Bronchial epithelial cell (primary cell): ENCODE measurements at regions not wholly inside any gene's neighbourhood (a gene's known extent, or its start where the extent isn't known, plus 50 kb on each side); places are given as distances from the start of the nearest gene placed in this dataset.

Experiments used
- DNase-seq: peaks from one replicate; pipeline ENCODE4 v3.0.0-alpha.2; 2010; ENCODE audit warnings: low read depth
- FAIRE-seq: peaks from 2 replicates; lab custom pipeline; 2011; peaks lifted over from hg19 to GRCh38; lab: Jason Lieb, UNC
- H3K27me3 ChIP-seq: 2 replicates; pipeline ENCODE4 v1.5.1; 2011; ENCODE audit warnings: low read length; ENCODE audit not compliant: control insufficient read depth, insufficient read depth
- H3K36me3 ChIP-seq: 2 replicates; pipeline ENCODE4 v1.5.1; 2011; ENCODE audit warnings: low read length; ENCODE audit not compliant: control insufficient read depth, insufficient read depth
- H3K4me3 ChIP-seq: 2 replicates; pipeline ENCODE4 v1.5.1; 2011; ENCODE audit warnings: mild to moderate bottlenecking, low read depth, low read length, control low read depth
- TF ChIP-seq, protein P1 (sequence below): IDR thresholded peaks from 2 replicates; pipeline ENCODE4 v1.5.1; 2011; ENCODE audit warnings: mild to moderate bottlenecking, moderate library complexity, low read length, control low read depth, inconsistent platforms; ENCODE audit not compliant: insufficient read depth, severe bottlenecking

DNA sequence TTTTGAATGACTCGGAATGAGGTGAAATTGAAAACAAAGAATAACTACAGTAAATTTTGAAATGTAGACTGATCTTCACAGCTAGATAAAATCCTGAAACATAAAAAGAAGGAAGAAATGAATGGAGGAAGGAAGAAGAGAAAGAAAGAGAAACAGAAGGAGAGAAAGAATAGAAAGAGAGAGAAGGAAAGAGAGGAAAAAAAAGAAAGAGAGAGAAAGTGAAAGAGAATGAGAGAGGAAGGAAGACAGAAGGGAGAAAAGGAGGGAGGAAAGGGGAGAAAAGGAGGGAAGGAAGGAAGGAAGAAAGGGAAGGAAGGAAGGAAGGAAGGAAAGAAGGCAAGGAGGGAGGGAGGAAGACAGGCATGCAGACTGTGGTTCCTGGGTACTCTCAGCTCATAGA, 982.6 kb downstream of the BCL11A start:
- Histone ChIP-seq H3K36me3 (no peaks in the 10 kb centered on the region), H3K4me3 (no peak overlapping the region), H3K27me3 (no peaks in the 10 kb centered on the region)
- no peak for FAIRE-seq
- no peak for DNase-seq
- TF ChIP-seq, protein P1, sequence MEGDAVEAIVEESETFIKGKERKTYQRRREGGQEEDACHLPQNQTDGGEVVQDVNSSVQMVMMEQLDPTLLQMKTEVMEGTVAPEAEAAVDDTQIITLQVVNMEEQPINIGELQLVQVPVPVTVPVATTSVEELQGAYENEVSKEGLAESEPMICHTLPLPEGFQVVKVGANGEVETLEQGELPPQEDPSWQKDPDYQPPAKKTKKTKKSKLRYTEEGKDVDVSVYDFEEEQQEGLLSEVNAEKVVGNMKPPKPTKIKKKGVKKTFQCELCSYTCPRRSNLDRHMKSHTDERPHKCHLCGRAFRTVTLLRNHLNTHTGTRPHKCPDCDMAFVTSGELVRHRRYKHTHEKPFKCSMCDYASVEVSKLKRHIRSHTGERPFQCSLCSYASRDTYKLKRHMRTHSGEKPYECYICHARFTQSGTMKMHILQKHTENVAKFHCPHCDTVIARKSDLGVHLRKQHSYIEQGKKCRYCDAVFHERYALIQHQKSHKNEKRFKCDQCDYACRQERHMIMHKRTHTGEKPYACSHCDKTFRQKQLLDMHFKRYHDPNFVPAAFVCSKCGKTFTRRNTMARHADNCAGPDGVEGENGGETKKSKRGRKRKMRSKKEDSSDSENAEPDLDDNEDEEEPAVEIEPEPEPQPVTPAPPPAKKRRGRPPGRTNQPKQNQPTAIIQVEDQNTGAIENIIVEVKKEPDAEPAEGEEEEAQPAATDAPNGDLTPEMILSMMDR: no peak

DNA sequence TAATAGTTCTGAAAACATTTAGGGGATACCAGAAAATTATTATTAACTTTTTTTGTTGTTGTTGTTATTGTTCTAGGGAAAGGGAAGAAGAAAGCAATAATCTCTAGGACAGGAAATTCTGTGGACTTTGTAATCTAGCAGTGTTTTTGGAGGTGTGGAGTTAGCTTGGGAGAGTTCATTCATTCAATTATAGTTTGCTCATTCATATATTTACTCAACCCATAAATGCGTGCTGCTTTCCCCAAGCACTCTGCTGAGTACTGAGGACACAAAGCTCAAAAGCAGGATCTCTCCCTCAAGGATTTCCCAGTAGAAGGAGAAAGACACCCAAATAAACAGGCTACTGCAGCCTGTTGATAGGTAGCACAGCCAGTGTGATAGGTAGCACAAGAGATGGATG, 984.3 kb downstream of the BCL11A start:
- Histone ChIP-seq H3K4me3 (no peak overlapping the region), H3K27me3 (no peaks in the 10 kb centered on the region), H3K36me3 (no peaks in the 10 kb centered on the region)
- DNase-seq (no peak), FAIRE-seq (no peak)
- TF ChIP-seq, protein P1: no peak

GRCh38 chr2:59568461-59568860, 985.0 kb downstream of the BCL11A start:
- Histone ChIP-seq H3K27me3 (no peaks in the 10 kb centered on the region), H3K4me3 (no peak overlapping the region), H3K36me3 (no peaks in the 10 kb centered on the region)
- TF ChIP-seq, protein P1: no peak
- DNase-seq: no peak
- FAIRE-seq: no peak

DNA sequence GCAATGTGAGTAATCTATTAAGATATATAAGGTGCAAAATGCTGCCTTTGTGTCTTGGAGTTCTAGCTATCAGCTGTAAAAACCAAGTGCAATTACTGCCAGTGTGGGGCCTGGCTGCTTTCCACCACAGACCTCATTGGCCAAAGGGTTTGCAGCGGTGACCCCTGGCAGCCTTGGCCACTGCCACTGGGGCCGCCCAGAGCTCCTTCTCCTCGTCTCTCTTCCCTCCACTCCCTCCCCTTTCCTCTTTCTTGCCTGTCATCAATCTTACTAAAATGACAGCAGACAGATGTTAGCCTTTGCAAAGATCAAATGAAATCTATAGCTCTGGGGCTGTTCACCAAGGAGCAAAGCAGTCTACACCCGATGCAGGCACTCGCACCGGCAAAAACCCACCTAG, 986.3 kb downstream of the BCL11A start:
- H3K27me3 ChIP-seq: no peaks in the 10 kb centered on the region
- TF ChIP-seq, protein P1: no peak
- DNase-seq: no peak
- FAIRE-seq: no peak
- H3K36me3 ChIP-seq: no peaks in the 10 kb centered on the region
- no peak overlapping the region for H3K4me3 ChIP-seq

- FAIRE-seq: no peak
- no peaks in the 10 kb centered on the region for H3K36me3 ChIP-seq
- H3K4me3 ChIP-seq: no peak overlapping the region
- DNase-seq: no peak
- TF ChIP-seq, protein P1: no peak
- H3K27me3 ChIP-seq: no peaks in the 10 kb centered on the region
These were observed 986.7 kb downstream of the BCL11A start for GRCh38 chr2:59566739-59567138.

DNA sequence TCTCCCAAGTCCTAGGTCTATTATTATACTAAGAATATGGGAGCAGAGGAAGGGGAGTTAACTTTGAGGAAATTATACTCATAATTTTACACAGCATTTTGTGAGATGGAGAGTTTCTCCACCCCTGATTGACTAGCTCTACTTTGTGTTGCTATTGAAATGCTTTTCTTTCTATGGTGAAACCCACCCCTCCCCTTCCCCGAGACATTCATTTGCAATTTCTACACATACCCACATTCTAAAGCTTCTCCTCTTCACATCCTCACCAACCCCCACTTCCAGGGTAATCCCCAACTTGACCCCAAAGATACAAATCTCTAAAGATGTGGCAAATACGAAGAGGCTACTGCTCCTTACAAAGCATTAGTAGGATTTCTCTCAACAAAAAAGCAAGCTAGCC, 992.2 kb downstream of the BCL11A start:
- Histone ChIP-seq H3K36me3 (no peaks in the 10 kb centered on the region), H3K27me3 (no peaks in the 10 kb centered on the region), H3K4me3 (no peak overlapping the region)
- TF ChIP-seq, protein P1: no peak
- no peak for DNase-seq
- FAIRE-seq: no peak
